ENCODE measurements at regions not wholly inside any gene's neighbourhood (a gene's known extent, or its start where the extent isn't known, plus 50 kb on each side); places are given as distances from the start of the nearest gene placed in this dataset.

DNA sequence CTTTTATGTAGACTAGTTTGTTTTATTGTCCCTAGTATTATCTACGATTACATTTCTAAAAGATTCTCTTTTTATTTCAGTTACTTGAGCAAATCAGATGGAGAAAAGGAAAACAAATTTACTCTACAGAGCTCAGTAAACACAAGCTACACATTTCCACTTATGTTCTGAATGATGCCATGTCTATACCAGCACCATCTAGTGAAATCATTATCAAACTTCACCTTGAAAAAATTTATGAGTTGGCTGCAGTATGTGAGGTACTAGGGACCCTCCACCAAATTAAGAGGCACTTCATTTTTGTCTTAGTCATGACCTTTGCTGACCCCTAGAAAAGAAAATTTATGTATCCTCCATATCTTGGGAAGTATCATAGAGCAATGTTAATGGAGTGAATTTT lies 827.4 kb downstream of the SI start:
- Histone ChIP-seq H3K79me2 (ENCODE audit: control insufficient read depth, insufficient read depth, low read length) (no peaks in the 10 kb centered on the region), H4K20me1 (ENCODE audit: control insufficient read depth, insufficient read depth, low read length, poor library complexity, severe bottlenecking) (no peaks in the 10 kb centered on the region), H2AFZ (ENCODE audit: insufficient read depth, low read depth, low read length, poor library complexity, severe bottlenecking) (no peak overlapping the region), H3K4me1 (ENCODE audit: control insufficient read depth in 2 of 2, insufficient read depth in 2 of 2, low read length in 2 of 2) (no peaks in the 10 kb centered on the region), H3K27me3 (replicated peaks in 1 of 4; ENCODE audit: control extremely low read depth in 1 of 4, control insufficient read depth in 3 of 4, insufficient read depth in 4 of 4, low read length in 3 of 4) (no peaks in the 10 kb centered on the region), H3K36me3 (replicated peaks in 1 of 2; ENCODE audit: control extremely low read depth in 1 of 2, control insufficient read depth in 1 of 2, extremely low read depth in 1 of 2, insufficient read depth in 2 of 2, low read length in 1 of 2) (no peaks in the 10 kb centered on the region), H3K9ac (ENCODE audit: low read length) (no peak overlapping the region), H3K4me3 (ENCODE audit: control extremely low read depth in 1 of 5, extremely low read depth in 1 of 5, insufficient read depth in 1 of 5, low read depth in 2 of 5, low read length in 4 of 5) (no peak overlapping the region), H3K4me2 (replicated peaks; ENCODE audit: low read depth, low read length, poor library complexity, severe bottlenecking) (no peak overlapping the region), H3K9me3 (ENCODE audit: control extremely low read depth in 1 of 3, control insufficient read depth in 2 of 3, insufficient read depth in 1 of 3, low read length in 2 of 3) (no peaks in the 10 kb centered on the region), H3K27ac (ENCODE audit: low read length in 2 of 2) (no peak overlapping the region)
- DNase-seq (no peak), ATAC-seq (ENCODE audit: low read depth) (no peak)
- Mint-ChIP-seq H3K4me3 (no peak overlapping the region), H3K27ac (no peak overlapping the region), H3K9me3 (ENCODE audit: insufficient read depth) (no peaks in the 10 kb centered on the region), H3K27me3 (no peaks in the 10 kb centered on the region), H3K4me1 (no peaks in the 10 kb centered on the region)
- intact Hi-C loops (cut with micrococcal nuclease) = no loop called here
- WGBS (ENCODE audit: insufficient coverage) = no CpG with 5 or more reads among the region's 1 CpG
- CTCF ChIA-PET = no interaction called here
- POLR2A ChIA-PET = no interaction called here
- TF ChIP-seq, protein P1, sequence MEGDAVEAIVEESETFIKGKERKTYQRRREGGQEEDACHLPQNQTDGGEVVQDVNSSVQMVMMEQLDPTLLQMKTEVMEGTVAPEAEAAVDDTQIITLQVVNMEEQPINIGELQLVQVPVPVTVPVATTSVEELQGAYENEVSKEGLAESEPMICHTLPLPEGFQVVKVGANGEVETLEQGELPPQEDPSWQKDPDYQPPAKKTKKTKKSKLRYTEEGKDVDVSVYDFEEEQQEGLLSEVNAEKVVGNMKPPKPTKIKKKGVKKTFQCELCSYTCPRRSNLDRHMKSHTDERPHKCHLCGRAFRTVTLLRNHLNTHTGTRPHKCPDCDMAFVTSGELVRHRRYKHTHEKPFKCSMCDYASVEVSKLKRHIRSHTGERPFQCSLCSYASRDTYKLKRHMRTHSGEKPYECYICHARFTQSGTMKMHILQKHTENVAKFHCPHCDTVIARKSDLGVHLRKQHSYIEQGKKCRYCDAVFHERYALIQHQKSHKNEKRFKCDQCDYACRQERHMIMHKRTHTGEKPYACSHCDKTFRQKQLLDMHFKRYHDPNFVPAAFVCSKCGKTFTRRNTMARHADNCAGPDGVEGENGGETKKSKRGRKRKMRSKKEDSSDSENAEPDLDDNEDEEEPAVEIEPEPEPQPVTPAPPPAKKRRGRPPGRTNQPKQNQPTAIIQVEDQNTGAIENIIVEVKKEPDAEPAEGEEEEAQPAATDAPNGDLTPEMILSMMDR (IDR thresholded peaks at IDR 0.05) = no peak
- TF ChIP-seq EZH2 (IDR thresholded peaks at IDR 0.05; ENCODE audit: borderline replicate concordance, insufficient read depth, low read depth, low read length, poor library complexity, severe bottlenecking) = no peak

DNA sequence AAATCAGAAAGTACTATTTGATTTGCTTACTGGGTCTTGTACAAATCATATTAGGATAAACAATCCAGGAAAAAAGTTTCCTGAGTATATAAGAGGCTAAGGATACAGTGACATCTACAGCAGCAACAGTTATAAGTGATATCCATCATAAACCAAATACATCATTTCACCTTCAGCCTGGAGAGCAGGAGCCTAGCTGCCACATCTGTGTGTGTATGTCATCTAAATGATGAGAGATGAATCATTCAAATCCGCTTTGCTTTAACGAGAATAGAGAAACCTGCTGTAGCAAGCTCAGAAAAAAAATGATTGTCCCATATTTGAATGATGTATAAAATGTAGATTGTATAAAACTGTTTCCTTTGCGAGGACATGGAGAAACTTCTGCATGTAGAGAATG lies 841.4 kb downstream of the SI start:
- H3K9ac ChIP-seq (ENCODE audit: low read length) = no peak overlapping the region
- no peaks in the 10 kb centered on the region for H3K27me3 Mint-ChIP-seq
- no peak for TF ChIP-seq EZH2 (IDR thresholded peaks at IDR 0.05; ENCODE audit: borderline replicate concordance, insufficient read depth, low read depth, low read length, poor library complexity, severe bottlenecking)
- TF ChIP-seq, protein P1 (IDR thresholded peaks at IDR 0.05) = no peak
- WGBS (ENCODE audit: insufficient coverage) = 95% methylated on average over 2 of the region's 3 CpGs
- no peaks in the 10 kb centered on the region for H3K4me1 ChIP-seq (ENCODE audit: control insufficient read depth in 2 of 2, insufficient read depth in 2 of 2, low read length in 2 of 2)
- DNase-seq (no peak), ATAC-seq (ENCODE audit: low read depth) (no peak)
- H3K9me3 ChIP-seq (ENCODE audit: control extremely low read depth in 1 of 3, control insufficient read depth in 2 of 3, insufficient read depth in 1 of 3, low read length in 2 of 3) = no peaks in the 10 kb centered on the region
- H3K79me2 ChIP-seq (ENCODE audit: control insufficient read depth, insufficient read depth, low read length) = no peaks in the 10 kb centered on the region
- H3K9me3 Mint-ChIP-seq (ENCODE audit: insufficient read depth) = no peaks in the 10 kb centered on the region
- no peaks in the 10 kb centered on the region for H4K20me1 ChIP-seq (ENCODE audit: control insufficient read depth, insufficient read depth, low read length, poor library complexity, severe bottlenecking)
- H3K4me1 Mint-ChIP-seq = no peaks in the 10 kb centered on the region
- no peak overlapping the region for H2AFZ ChIP-seq (ENCODE audit: insufficient read depth, low read depth, low read length, poor library complexity, severe bottlenecking)
- ChIA-PET CTCF (no interaction called here), POLR2A (no interaction called here)
- no peak overlapping the region for H3K4me3 ChIP-seq (ENCODE audit: control extremely low read depth in 1 of 5, extremely low read depth in 1 of 5, insufficient read depth in 1 of 5, low read depth in 2 of 5, low read length in 4 of 5)
- H3K4me3 Mint-ChIP-seq = no peak overlapping the region
- H3K4me2 ChIP-seq (replicated peaks; ENCODE audit: low read depth, low read length, poor library complexity, severe bottlenecking) = no peak overlapping the region
- no peak overlapping the region for H3K27ac ChIP-seq (ENCODE audit: low read length in 2 of 2)
- intact Hi-C loops (cut with micrococcal nuclease) = no loop called here
- no peak overlapping the region for H3K27ac Mint-ChIP-seq
- H3K36me3 ChIP-seq (replicated peaks in 1 of 2; ENCODE audit: control extremely low read depth in 1 of 2, control insufficient read depth in 1 of 2, extremely low read depth in 1 of 2, insufficient read depth in 2 of 2, low read length in 1 of 2) = no peaks in the 10 kb centered on the region
- no peaks in the 10 kb centered on the region for H3K27me3 ChIP-seq (replicated peaks in 1 of 4; ENCODE audit: control extremely low read depth in 1 of 4, control insufficient read depth in 3 of 4, insufficient read depth in 4 of 4, low read length in 3 of 4)

Data from B cell (primary cell).